Nephron (organoid): ENCODE measurements at regions not wholly inside any gene's neighbourhood (a gene's known extent, or its start where the extent isn't known, plus 50 kb on each side); places are given as distances from the start of the nearest gene placed in this dataset.
A peak's percentile ranks its signal among the peaks of the same experiment; 100 is the strongest.

Experiments
- H3K27ac Mint-ChIP-seq, 3 experiments: 2 replicates each; pipeline ENCODE4 v1.8.0; 2020; ENCODE audit warnings: mixed read lengths in 3 of 3, mild to moderate bottlenecking in 2 of 3, moderate library complexity in 1 of 3
- H3K27me3 Mint-ChIP-seq: 2 replicates; pipeline ENCODE4 v1.8.0; 2021; ENCODE audit warnings: low read depth, mild to moderate bottlenecking, moderate library complexity, mixed read lengths
- H3K36me3 Mint-ChIP-seq: 2 replicates; pipeline ENCODE4 v1.8.0; 2020; ENCODE audit warnings: low read depth, mixed read lengths
- H3K4me1 Mint-ChIP-seq: 2 replicates; pipeline ENCODE4 v1.8.0; 2020; ENCODE audit warnings: mixed read lengths
- H3K4me3 Mint-ChIP-seq, 3 experiments: 2 replicates each; pipeline ENCODE4 v1.8.0; 2020; ENCODE audit warnings: mild to moderate bottlenecking in 3 of 3, mixed read lengths in 3 of 3, moderate library complexity in 2 of 3
- H3K9me3 Mint-ChIP-seq: 2 replicates; pipeline ENCODE4 v1.8.0; 2020; ENCODE audit warnings: mixed read lengths
- CTCF ChIP-seq, 3 experiments: fragments of 200-600 bp; sonication (generic); IDR thresholded peaks; one replicate each; pipeline ENCODE4 v1.5.0; 2021; ENCODE audit warnings: antibody characterized with exemption in 3 of 3; ENCODE audit not compliant: unreplicated experiment in 3 of 3

DNA sequence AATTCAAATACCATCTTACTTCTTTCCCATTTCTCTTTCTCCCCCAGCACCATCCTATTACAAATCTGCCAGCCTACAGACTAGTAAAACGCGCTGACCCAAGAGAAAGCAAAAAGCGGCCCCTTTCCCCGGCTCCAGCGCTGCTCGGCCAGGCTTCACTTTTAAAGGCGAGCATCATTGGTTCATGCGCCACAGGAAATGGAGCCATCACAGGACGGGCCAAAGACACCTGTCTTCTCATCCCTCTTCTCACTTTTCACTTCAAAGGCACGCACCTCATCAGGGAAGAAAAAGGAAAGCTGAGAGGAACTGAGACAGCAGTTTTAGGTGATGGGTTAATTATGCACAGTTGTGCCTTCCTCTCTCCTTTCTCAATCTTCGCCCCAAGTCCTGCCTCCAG, 664.2 kb upstream of the USP24 start:
- Mint-ChIP-seq H3K9me3 (no peaks in the 10 kb centered on the region), H3K27ac (no peak overlapping the region), H3K27me3 (peaks cover 28% of the 10 kb centered on the region), H3K4me1 (peaks cover 26% of the 10 kb centered on the region), H3K36me3 (no peaks in the 10 kb centered on the region), H3K4me3 (no peak overlapping the region)
- TF ChIP-seq CTCF (IDR thresholded peaks at IDR 0.05; ENCODE audit: unreplicated experiment in 3 of 3), result no peak

GRCh38 chr1:55877437-55878232, 662.5 kb upstream of the USP24 start:
- Mint-ChIP-seq H3K4me3 (no peak overlapping the region), H3K36me3 (no peaks in the 10 kb centered on the region), H3K27me3 (peaks cover 28% of the 10 kb centered on the region), H3K4me1 (peaks cover 26% of the 10 kb centered on the region), H3K9me3 (no peaks in the 10 kb centered on the region), H3K27ac (peak overlapping the region in 1 of 3 experiments; percentile 13)
- no peak for TF ChIP-seq CTCF (IDR thresholded peaks at IDR 0.05; ENCODE audit: unreplicated experiment in 3 of 3)

DNA sequence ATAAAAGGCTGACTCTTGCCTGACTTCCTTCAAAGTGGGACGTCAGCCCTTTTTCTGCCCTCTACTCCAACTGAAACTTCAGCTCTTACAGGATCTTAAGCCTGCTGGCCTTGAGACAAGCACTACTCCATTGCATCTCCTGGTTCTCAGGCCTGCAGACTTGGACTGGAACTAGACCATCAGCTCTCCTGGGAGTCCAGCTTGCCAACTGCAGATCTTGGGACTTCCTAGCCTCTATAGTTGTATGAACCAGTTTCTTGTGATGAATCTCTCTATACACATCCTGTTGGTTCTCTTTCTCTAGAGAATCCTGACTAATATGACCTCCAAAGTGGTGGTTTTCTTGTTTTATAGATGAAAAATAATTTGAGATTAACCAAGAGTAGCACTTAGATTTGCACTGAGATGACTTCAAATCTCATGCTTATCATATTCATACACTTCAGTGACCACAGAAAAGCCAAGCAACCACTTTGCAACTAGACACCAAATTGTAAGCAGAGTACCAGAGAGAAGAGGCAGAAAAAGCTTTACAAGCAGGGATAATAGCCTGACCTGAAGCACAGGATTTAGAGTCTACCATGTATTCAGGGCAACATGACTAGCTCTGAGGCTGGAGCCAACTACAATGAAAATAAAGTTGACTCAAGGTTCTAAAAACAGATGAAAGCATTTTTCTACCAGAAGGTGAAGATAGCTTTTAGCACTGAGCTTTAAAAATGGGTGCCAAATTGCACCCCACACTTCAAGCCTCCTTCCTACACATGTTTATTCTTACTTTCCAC, 661.3 kb upstream of the USP24 start:
- no peak overlapping the region for H3K4me3 Mint-ChIP-seq
- no peaks in the 10 kb centered on the region for H3K36me3 Mint-ChIP-seq
- H3K4me1 Mint-ChIP-seq, result peaks cover 26% of the 10 kb centered on the region
- no peak overlapping the region for H3K27ac Mint-ChIP-seq
- H3K9me3 Mint-ChIP-seq, result no peaks in the 10 kb centered on the region
- TF ChIP-seq CTCF (IDR thresholded peaks at IDR 0.05; ENCODE audit: unreplicated experiment in 3 of 3), result no peak
- peaks cover 28% of the 10 kb centered on the region for H3K27me3 Mint-ChIP-seq

DNA sequence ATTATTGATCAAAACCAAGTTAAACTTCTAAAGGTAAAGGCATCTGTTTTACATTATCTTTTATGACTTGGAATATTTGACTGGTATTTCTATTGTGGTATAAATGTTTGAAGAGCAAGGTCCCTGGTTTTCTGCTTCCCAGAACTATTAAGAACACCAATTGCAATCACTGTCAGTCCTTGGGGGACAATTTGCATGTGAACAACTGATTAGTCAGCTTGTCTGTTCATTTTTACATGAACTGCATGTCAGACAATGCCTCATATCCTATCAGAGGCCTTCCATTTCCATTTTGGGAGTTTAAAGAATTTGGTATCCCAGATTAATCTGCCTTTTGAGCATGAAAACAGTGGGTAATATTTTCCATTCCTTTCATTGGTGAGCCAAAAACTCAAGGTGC, 654.9 kb upstream of the USP24 start:
- Mint-ChIP-seq H3K4me3 (no peak overlapping the region), H3K4me1 (peaks cover 32% of the 10 kb centered on the region), H3K27ac (no peak overlapping the region), H3K27me3 (no peaks in the 10 kb centered on the region), H3K36me3 (peaks cover 2% of the 10 kb centered on the region), H3K9me3 (no peaks in the 10 kb centered on the region)
- no peak for TF ChIP-seq CTCF (IDR thresholded peaks at IDR 0.05; ENCODE audit: unreplicated experiment in 3 of 3)

- H3K27ac Mint-ChIP-seq, result peak overlapping the region in 1 of 3 experiments; percentile 22
- H3K36me3 Mint-ChIP-seq, result peaks cover 4% of the 10 kb centered on the region
- H3K27me3 Mint-ChIP-seq, result no peaks in the 10 kb centered on the region
- no peaks in the 10 kb centered on the region for H3K9me3 Mint-ChIP-seq
- H3K4me3 Mint-ChIP-seq, result no peak overlapping the region
- peaks cover 32% of the 10 kb centered on the region for H3K4me1 Mint-ChIP-seq
- no peak for TF ChIP-seq CTCF (IDR thresholded peaks at IDR 0.05; ENCODE audit: unreplicated experiment in 3 of 3)
Observed at GRCh38 chr1:55869065-55869464, 653.9 kb upstream of the USP24 start.
